Adrenal gland (tissue), 9 donors: ENCODE measurements at regions not wholly inside any gene's neighbourhood (a gene's known extent, or its start where the extent isn't known, plus 50 kb on each side); places are given as distances from the start of the nearest gene placed in this dataset.

Experiments
- DNase-seq, 7 donors: peaks; one replicate each; pipeline ENCODE4 v3.0.0-alpha.2; 2019 to 2020
- H3K27ac ChIP-seq, 5 donors: fragments of 200-600 bp; sonication (generic) in 4 of 5; 1 replicate in 3 of 5; 2 replicates in 2 of 5; pipeline versions ENCODE4 v1.5.1 to v1.8.0; 2016 to 2020; ENCODE audit warnings: mild to moderate bottlenecking in 1 of 5
- H3K27me3 ChIP-seq: fragments of 200-600 bp; 2 replicates; pipeline ENCODE4 v1.8.0; 2021
- H3K36me3 ChIP-seq, 2 donors: fragments of 200-600 bp; replicated peaks in 1 of 2; 1 replicate in 1 of 2; 2 replicates in 1 of 2; pipeline versions ENCODE4 v1.5.1 to v1.8.0; 2018 to 2022
- H3K4me1 ChIP-seq, 2 donors: fragments of 200-600 bp; replicated peaks in 1 of 2; 1 replicate in 1 of 2; 2 replicates in 1 of 2; pipeline versions ENCODE4 v1.5.1 to v1.8.0; 2018 to 2021
- H3K4me3 ChIP-seq, 4 donors: fragments of 200-600 bp; sonication (generic) in 3 of 4; one replicate each; pipeline ENCODE4 v1.5.1; 2016 to 2018
- H3K9me3 ChIP-seq, 3 donors: fragments of 200-600 bp; sonication (generic) in 1 of 3; replicated peaks in 1 of 3; 1 replicate in 2 of 3; 2 replicates in 1 of 3; pipeline versions ENCODE4 v1.5.1 to v1.8.0; 2016 to 2021
- CTCF ChIP-seq, 6 experiments: fragments of 450-650 bp in 4 of 6; fragments of 200-600 bp in 2 of 6; sonication (generic) in 1 of 6; IDR thresholded peaks; 1 replicate in 5 of 6; 2 replicates in 1 of 6; pipeline versions ENCODE4 v1.5.1 to v1.8.0; 2016 to 2021; ENCODE audit warnings: antibody characterized with exemption in 6 of 6, mild to moderate bottlenecking in 2 of 6, moderate library complexity in 1 of 6
- POLR2A ChIP-seq, 2 donors: fragments of 450-650 bp; IDR thresholded peaks; one replicate each; pipeline ENCODE4 v1.6.1; 2017; ENCODE audit warnings: antibody characterized with exemption in 2 of 2, mild to moderate bottlenecking in 2 of 2, moderate library complexity in 1 of 2
- WGBS, 4 donors: extraction: QIAGEN DNeasy Blood & Tissue Kit in 2 of 4; methylation state at CpG; one replicate each; pipeline versions ENCODE4 v1.1.5 to v1.1.7; 2013 to 2017; 5-methylcytosine and 5-hydroxymethylcytosine counted together
- intact Hi-C, 2 donors: fragments of 100-400 bp; cut with DNase I; formaldehyde crosslinking; loops; one replicate each; pipeline versions ENCODE4 v1.14.1 to v1.15.0; 2022 to 2023
- donor health status: healthy with polysubstance abuse.
- donor health status: Bipolar disorder and iron deficiency.
- donor health status: DM: yes; HTN: yes; CAD: no.
- donor health status: DM: no; HTN: no; CAD: no.
- donor health status: DM: no; HTN: no; CAD: no.

- intact Hi-C loops, result no loop called here
These were observed 85.8 kb upstream of the DYRK2 start for GRCh38 chr12:67562513-67563287.

GRCh38 chr12:67568055-67568454 lies 80.5 kb upstream of the DYRK2 start:
- H3K4me1 ChIP-seq, result no peaks in the 10 kb centered on the region
- TF ChIP-seq POLR2A (IDR thresholded peaks at IDR 0.05) (no peak), CTCF (IDR thresholded peaks at IDR 0.05) (no peak)
- H3K27ac ChIP-seq, result no peak overlapping the region
- 67 to 84% (median 78%) methylated on average over 2 of the region's 2 CpGs for WGBS, 4 donors
- H3K27me3 ChIP-seq, result no peaks in the 10 kb centered on the region
- H3K4me3 ChIP-seq, result no peak overlapping the region
- no peak for DNase-seq
- no peaks in the 10 kb centered on the region for H3K36me3 ChIP-seq
- intact Hi-C loops, result no loop called here
- no peaks in the 10 kb centered on the region for H3K9me3 ChIP-seq

More at GRCh38 chr12:67562513-67563287, 85.8 kb upstream of the DYRK2 start:
- H3K9me3 ChIP-seq, result no peaks in the 10 kb centered on the region
- WGBS, 4 donors, result 59 to 68% (median 61%) methylated on average over 3 of the region's 3 CpGs
- H3K36me3 ChIP-seq, result no peaks in the 10 kb centered on the region
- no peak overlapping the region for H3K27ac ChIP-seq
- DNase-seq, result no peak
- H3K4me3 ChIP-seq, result no peak overlapping the region
- TF ChIP-seq CTCF (IDR thresholded peaks at IDR 0.05) (no peak), POLR2A (IDR thresholded peaks at IDR 0.05) (no peak)
- no peaks in the 10 kb centered on the region for H3K27me3 ChIP-seq
- H3K4me1 ChIP-seq, result no peaks in the 10 kb centered on the region

- DNase-seq, result no peak
- Histone ChIP-seq H3K4me1 (no peaks in the 10 kb centered on the region), H3K27me3 (no peaks in the 10 kb centered on the region), H3K36me3 (no peaks in the 10 kb centered on the region), H3K27ac (no peak overlapping the region), H3K9me3 (no peaks in the 10 kb centered on the region), H3K4me3 (no peak overlapping the region)
- intact Hi-C loops, result no loop called here
- no peak for TF ChIP-seq POLR2A (IDR thresholded peaks at IDR 0.05)
- no peak for TF ChIP-seq CTCF (IDR thresholded peaks at IDR 0.05)
These were observed 76.1 kb upstream of the DYRK2 start for GRCh38 chr12:67572492-67572891.

- TF ChIP-seq CTCF (IDR thresholded peaks at IDR 0.05), result no peak
- TF ChIP-seq POLR2A (IDR thresholded peaks at IDR 0.05), result no peak
- 80 to 84% (median 82%) methylated on average over 4 of the region's 4 CpGs for WGBS, 4 donors
- intact Hi-C loops, result no loop called here
These were observed 75.0 kb upstream of the DYRK2 start for GRCh38 chr12:67573566-67573965.

More at GRCh38 chr12:67573566-67573965, 75.0 kb upstream of the DYRK2 start:
- no peaks in the 10 kb centered on the region for H3K9me3 ChIP-seq
- H3K27ac ChIP-seq, result no peak overlapping the region
- H3K27me3 ChIP-seq, result no peaks in the 10 kb centered on the region
- no peak overlapping the region for H3K4me3 ChIP-seq
- no peaks in the 10 kb centered on the region for H3K4me1 ChIP-seq
- no peak for DNase-seq
- no peaks in the 10 kb centered on the region for H3K36me3 ChIP-seq
